WTC11 (cell line): ENCODE measurements at regions not wholly inside any gene's neighbourhood (a gene's known extent, or its start where the extent isn't known, plus 50 kb on each side); places are given as distances from the start of the nearest gene placed in this dataset.

Experiments
- CBFB ChIP-seq: sonication (generic); formaldehyde crosslinking; IDR thresholded peaks from 2 replicates; pipeline ENCODE4 v1.8.1; 2022; ENCODE audit warnings: mild to moderate bottlenecking, low read depth, missing genetic modification reagents
- IRF2 ChIP-seq: sonication (generic); formaldehyde crosslinking; IDR thresholded peaks from 2 replicates; pipeline ENCODE4 v1.8.0; 2022; ENCODE audit warnings: low read depth, missing genetic modification reagents, borderline replicate concordance
- KAT7 ChIP-seq: sonication (generic); formaldehyde crosslinking; IDR thresholded peaks from 2 replicates; pipeline ENCODE4 v1.8.1; 2023; ENCODE audit warnings: missing genetic modification reagents, mild to moderate bottlenecking, borderline replicate concordance
- NFE2L1 ChIP-seq: sonication (generic); formaldehyde crosslinking; IDR thresholded peaks from 2 replicates; pipeline ENCODE4 v1.8.1; 2023; ENCODE audit warnings: missing genetic modification reagents
- RELA ChIP-seq: sonication (generic); formaldehyde crosslinking; IDR thresholded peaks from 2 replicates; pipeline ENCODE4 v1.8.1; 2022; ENCODE audit warnings: missing genetic modification reagents, mild to moderate bottlenecking, borderline replicate concordance
- TP53 ChIP-seq: sonication (generic); formaldehyde crosslinking; IDR thresholded peaks from 2 replicates; pipeline ENCODE4 v1.8.1; 2023; ENCODE audit warnings: mild to moderate bottlenecking, missing genetic modification reagents
- TF ChIP-seq, protein P1 (sequence below): fragments of 200-600 bp; IDR thresholded peaks from 2 replicates; pipeline ENCODE4 v1.8.0; 2022; ENCODE audit warnings: antibody characterized with exemption
- TF ChIP-seq, protein P2 (sequence below): sonication (generic); formaldehyde crosslinking; IDR thresholded peaks from 2 replicates; pipeline ENCODE4 v1.8.1; 2022; ENCODE audit warnings: low read depth, mild to moderate bottlenecking, moderate library complexity, missing genetic modification reagents, borderline replicate concordance
- TF ChIP-seq, protein P3 (sequence below): sonication (generic); formaldehyde crosslinking; IDR thresholded peaks from 2 replicates; pipeline ENCODE4 v1.8.1; 2023; ENCODE audit warnings: mild to moderate bottlenecking, missing genetic modification reagents, moderate library complexity
- TF ChIP-seq, protein P4 (sequence below): sonication (generic); formaldehyde crosslinking; conservative IDR thresholded peaks from 2 replicates; pipeline ENCODE4 v1.8.1; 2022; ENCODE audit warnings: mild to moderate bottlenecking, missing genetic modification reagents
- TF ChIP-seq, protein P5 (sequence below): sonication (generic); formaldehyde crosslinking; IDR thresholded peaks from 2 replicates; pipeline ENCODE4 v1.8.1; 2023; ENCODE audit warnings: mild to moderate bottlenecking, moderate library complexity, missing genetic modification reagents

DNA sequence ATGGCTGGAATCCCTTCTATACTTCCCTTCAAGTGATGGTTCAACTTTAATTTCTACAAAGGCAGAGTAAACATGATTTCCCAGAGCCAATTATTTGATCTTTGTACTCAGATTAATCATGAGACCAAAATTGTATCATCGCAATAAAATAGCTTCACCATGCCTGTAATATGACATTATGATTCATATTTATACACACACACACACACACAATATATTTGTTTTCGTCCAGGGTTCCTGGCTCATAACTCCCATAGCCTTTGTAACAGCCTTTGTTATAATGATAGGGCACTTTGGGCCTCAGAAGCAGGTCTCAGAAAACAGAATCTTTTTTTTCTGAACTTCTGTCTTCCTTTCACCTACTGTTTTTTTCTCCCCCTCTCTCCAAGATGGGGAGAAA is 270.6 kb downstream of the ADGRA3 start:
- TF ChIP-seq, protein P1, sequence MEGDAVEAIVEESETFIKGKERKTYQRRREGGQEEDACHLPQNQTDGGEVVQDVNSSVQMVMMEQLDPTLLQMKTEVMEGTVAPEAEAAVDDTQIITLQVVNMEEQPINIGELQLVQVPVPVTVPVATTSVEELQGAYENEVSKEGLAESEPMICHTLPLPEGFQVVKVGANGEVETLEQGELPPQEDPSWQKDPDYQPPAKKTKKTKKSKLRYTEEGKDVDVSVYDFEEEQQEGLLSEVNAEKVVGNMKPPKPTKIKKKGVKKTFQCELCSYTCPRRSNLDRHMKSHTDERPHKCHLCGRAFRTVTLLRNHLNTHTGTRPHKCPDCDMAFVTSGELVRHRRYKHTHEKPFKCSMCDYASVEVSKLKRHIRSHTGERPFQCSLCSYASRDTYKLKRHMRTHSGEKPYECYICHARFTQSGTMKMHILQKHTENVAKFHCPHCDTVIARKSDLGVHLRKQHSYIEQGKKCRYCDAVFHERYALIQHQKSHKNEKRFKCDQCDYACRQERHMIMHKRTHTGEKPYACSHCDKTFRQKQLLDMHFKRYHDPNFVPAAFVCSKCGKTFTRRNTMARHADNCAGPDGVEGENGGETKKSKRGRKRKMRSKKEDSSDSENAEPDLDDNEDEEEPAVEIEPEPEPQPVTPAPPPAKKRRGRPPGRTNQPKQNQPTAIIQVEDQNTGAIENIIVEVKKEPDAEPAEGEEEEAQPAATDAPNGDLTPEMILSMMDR = no peak
- TF ChIP-seq, protein P2, sequence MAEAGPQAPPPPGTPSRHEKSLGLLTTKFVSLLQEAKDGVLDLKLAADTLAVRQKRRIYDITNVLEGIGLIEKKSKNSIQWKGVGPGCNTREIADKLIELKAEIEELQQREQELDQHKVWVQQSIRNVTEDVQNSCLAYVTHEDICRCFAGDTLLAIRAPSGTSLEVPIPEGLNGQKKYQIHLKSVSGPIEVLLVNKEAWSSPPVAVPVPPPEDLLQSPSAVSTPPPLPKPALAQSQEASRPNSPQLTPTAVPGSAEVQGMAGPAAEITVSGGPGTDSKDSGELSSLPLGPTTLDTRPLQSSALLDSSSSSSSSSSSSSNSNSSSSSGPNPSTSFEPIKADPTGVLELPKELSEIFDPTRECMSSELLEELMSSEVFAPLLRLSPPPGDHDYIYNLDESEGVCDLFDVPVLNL (CRISPR knock-in tag) = no peak
- TF ChIP-seq, protein P3, sequence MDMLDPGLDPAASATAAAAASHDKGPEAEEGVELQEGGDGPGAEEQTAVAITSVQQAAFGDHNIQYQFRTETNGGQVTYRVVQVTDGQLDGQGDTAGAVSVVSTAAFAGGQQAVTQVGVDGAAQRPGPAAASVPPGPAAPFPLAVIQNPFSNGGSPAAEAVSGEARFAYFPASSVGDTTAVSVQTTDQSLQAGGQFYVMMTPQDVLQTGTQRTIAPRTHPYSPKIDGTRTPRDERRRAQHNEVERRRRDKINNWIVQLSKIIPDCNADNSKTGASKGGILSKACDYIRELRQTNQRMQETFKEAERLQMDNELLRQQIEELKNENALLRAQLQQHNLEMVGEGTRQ (CRISPR knock-in tag) = no peak
- TF ChIP-seq NFE2L1 (CRISPR knock-in tag) = no peak
- no peak for TF ChIP-seq IRF2 (CRISPR knock-in tag)
- TF ChIP-seq, protein P4, sequence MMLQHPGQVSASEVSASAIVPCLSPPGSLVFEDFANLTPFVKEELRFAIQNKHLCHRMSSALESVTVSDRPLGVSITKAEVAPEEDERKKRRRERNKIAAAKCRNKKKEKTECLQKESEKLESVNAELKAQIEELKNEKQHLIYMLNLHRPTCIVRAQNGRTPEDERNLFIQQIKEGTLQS (CRISPR knock-in tag) = no peak
- no peak for TF ChIP-seq KAT7 (CRISPR knock-in tag)
- no peak for TF ChIP-seq TP53 (CRISPR knock-in tag)
- no peak for TF ChIP-seq CBFB
- no peak for TF ChIP-seq RELA (CRISPR knock-in tag)
- TF ChIP-seq, protein P5, sequence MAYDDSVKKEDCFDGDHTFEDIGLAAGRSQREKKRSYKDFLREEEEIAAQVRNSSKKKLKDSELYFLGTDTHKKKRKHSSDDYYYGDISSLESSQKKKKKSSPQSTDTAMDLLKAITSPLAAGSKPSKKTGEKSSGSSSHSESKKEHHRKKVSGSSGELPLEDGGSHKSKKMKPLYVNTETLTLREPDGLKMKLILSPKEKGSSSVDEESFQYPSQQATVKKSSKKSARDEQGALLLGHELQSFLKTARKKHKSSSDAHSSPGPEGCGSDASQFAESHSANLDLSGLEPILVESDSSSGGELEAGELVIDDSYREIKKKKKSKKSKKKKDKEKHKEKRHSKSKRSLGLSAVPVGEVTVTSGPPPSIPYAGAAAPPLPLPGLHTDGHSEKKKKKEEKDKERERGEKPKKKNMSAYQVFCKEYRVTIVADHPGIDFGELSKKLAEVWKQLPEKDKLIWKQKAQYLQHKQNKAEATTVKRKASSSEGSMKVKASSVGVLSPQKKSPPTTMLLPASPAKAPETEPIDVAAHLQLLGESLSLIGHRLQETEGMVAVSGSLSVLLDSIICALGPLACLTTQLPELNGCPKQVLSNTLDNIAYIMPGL = no peak
